ENCODE measurements at regions not wholly inside any gene's neighbourhood (a gene's known extent, or its start where the extent isn't known, plus 50 kb on each side); places are given as distances from the start of the nearest gene placed in this dataset.

DNA sequence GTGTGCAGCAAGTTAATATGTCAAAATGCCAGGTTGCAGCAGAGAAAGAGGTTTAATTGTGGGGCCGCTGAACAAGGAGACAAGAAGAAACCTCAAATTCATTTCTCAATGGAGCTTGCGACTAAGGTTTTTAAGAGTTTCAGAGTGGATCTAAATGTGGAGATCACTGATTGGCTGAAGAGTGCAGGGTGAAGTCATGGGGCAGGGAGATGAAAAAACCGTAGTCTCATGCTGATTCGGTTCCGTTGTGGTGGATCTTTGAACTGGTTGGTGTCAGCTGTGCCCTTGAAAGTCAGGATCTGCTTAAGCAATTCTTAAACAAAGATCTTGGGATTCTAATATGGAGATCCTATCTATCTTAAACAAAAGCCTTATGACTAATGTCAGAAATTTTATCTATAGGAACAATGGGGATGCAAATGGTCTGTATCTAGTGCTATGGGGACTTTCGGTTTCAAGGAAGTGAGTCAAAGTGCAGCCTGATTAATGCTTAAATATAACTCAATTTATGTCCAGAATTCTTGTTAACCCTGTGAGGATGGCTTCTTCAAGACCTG lies 173.9 kb upstream of the CENPE start:
- TF ChIP-seq, protein P1, sequence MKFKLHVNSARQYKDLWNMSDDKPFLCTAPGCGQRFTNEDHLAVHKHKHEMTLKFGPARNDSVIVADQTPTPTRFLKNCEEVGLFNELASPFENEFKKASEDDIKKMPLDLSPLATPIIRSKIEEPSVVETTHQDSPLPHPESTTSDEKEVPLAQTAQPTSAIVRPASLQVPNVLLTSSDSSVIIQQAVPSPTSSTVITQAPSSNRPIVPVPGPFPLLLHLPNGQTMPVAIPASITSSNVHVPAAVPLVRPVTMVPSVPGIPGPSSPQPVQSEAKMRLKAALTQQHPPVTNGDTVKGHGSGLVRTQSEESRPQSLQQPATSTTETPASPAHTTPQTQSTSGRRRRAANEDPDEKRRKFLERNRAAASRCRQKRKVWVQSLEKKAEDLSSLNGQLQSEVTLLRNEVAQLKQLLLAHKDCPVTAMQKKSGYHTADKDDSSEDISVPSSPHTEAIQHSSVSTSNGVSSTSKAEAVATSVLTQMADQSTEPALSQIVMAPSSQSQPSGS (CRISPR knock-in tag; IDR thresholded peaks at IDR 0.05), result no peak
- TF ChIP-seq NRF1 (conservative IDR thresholded peaks at IDR 0.05 in 1 of 2, IDR thresholded peaks at IDR 0.05 in 1 of 2) (no peak), EP300 (IDR thresholded peaks at IDR 0.05; ENCODE audit: low read length) (no peak), PCBP1 (IDR thresholded peaks at IDR 0.05; ENCODE audit: low read depth, low read length, poor library complexity, severe bottlenecking) (no peak), NR2C1 (IDR thresholded peaks at IDR 0.05) (no peak), NR2C1 (tag; IDR thresholded peaks at IDR 0.05) (no peak), POLR2AphosphoS5 (IDR thresholded peaks at IDR 0.05; ENCODE audit: control insufficient read depth, insufficient read depth, low read depth, low read length) (no peak)
- TF ChIP-seq, protein P2, sequence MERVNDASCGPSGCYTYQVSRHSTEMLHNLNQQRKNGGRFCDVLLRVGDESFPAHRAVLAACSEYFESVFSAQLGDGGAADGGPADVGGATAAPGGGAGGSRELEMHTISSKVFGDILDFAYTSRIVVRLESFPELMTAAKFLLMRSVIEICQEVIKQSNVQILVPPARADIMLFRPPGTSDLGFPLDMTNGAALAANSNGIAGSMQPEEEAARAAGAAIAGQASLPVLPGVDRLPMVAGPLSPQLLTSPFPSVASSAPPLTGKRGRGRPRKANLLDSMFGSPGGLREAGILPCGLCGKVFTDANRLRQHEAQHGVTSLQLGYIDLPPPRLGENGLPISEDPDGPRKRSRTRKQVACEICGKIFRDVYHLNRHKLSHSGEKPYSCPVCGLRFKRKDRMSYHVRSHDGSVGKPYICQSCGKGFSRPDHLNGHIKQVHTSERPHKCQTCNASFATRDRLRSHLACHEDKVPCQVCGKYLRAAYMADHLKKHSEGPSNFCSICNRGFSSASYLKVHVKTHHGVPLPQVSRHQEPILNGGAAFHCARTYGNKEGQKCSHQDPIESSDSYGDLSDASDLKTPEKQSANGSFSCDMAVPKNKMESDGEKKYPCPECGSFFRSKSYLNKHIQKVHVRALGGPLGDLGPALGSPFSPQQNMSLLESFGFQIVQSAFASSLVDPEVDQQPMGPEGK (CRISPR knock-in tag; IDR thresholded peaks at IDR 0.05; ENCODE audit: borderline replicate concordance), result no peak
- TF ChIP-seq, protein P3, sequence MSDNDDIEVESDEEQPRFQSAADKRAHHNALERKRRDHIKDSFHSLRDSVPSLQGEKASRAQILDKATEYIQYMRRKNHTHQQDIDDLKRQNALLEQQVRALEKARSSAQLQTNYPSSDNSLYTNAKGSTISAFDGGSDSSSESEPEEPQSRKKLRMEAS (CRISPR knock-in tag; IDR thresholded peaks at IDR 0.05), result no peak
- TF ChIP-seq, protein P4, sequence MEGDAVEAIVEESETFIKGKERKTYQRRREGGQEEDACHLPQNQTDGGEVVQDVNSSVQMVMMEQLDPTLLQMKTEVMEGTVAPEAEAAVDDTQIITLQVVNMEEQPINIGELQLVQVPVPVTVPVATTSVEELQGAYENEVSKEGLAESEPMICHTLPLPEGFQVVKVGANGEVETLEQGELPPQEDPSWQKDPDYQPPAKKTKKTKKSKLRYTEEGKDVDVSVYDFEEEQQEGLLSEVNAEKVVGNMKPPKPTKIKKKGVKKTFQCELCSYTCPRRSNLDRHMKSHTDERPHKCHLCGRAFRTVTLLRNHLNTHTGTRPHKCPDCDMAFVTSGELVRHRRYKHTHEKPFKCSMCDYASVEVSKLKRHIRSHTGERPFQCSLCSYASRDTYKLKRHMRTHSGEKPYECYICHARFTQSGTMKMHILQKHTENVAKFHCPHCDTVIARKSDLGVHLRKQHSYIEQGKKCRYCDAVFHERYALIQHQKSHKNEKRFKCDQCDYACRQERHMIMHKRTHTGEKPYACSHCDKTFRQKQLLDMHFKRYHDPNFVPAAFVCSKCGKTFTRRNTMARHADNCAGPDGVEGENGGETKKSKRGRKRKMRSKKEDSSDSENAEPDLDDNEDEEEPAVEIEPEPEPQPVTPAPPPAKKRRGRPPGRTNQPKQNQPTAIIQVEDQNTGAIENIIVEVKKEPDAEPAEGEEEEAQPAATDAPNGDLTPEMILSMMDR (IDR thresholded peaks at IDR 0.05 in 2 of 3, conservative IDR thresholded peaks at IDR 0.05 in 1 of 3; ENCODE audit: insufficient read depth in 2 of 3, low read depth in 1 of 3, low read length in 3 of 3), result no peak

Data from K562 (cell line).